ENCODE measurements at regions not wholly inside any gene's neighbourhood (a gene's known extent, or its start where the extent isn't known, plus 50 kb on each side); places are given as distances from the start of the nearest gene placed in this dataset.
"Not testable (repeated sequence)": the region's sequence is repeated elsewhere in the genome, so short reads cannot be mapped to it uniquely, and the experiment has no call there.

DNA sequence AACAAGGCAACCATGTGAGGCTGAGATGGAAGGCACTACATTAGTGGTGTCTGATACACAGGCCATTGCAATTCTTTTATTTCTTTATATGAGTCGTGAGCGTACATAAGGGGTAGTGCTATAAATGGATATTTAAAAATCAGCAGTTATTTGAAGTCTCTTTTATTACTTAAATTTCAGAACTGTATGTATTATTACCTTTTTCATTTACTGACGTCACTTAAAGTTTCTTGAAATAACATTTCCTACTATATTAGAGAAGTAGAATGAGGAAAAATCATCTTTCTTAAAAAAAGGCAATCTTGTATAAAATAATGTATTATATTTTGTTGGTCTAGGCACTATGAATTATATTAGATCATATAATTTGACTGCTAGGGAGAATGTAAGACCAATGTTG lies 280.9 kb upstream of the CYLC2 start:
- DNase-seq: no peak

GRCh38 chr9:102712910-102713309 lies 282.2 kb upstream of the CYLC2 start:
- not testable (repeated sequence) for DNase-seq

GRCh38 chr9:102700936-102701335 lies 294.2 kb upstream of the CYLC2 start:
- DNase-seq: no peak

- no peak for DNase-seq
Measured at GRCh38 chr9:102669220-102669619, 325.9 kb upstream of the CYLC2 start.

DNA sequence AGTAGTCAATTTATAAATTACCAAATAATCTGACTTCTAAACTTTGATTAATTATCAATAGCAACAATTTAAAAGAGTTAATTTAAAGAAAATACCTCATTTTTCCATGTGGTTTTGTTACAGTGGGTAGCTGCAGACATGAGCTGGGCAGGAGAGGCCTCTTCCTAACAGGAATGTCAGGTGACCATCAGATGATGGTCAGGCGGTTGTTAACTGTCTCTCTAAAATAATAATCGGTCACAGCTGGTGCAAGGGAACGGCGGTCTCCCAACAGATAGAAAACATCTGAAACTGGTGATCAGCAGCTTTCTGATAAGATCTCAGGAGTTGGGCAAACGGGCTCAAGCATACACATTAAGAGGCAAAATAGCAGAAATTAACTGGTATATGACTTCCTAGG lies 342.7 kb upstream of the CYLC2 start:
- no peak for DNase-seq

GRCh38 chr9:102650896-102651295 lies 344.2 kb upstream of the CYLC2 start:
- no peak for DNase-seq

DNA sequence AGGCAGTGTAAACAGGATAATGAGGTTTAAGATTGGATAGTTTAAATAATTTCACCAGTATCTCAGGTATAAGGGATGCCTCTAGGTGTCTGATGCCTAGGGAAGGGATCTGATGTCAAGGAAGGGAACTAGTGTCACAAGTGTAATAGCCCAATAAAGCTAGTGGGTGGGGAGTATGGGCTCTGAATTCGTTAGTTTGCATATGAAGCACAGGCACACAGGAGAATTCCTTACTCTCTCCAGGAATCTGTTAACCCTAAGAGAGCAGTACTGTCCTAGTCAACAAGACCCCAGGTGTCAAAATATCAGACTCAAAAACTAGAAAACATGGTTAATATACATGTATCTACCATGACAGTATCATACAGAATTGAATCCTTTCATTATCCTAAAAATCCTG lies 352.5 kb upstream of the CYLC2 start:
- DNase-seq: no peak

DNA sequence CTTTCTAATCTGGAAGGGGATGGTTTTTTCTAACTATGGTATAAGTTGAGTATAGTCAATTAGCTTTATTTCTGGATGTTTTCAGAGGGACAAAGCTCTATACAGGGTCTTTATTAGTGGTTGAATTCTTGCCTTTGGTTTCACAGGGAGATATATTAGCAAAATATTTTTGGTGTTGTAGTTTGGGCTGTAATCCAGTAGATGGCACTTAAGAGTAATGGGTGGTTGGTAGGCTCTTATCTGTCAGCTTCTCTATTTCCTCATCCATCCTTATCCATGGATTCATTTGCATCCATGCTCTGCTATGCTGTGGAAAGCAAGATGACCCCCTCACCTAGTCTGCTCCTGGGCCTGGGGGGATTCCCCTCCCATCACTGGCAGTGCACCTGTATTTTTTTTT lies 363.6 kb upstream of the CYLC2 start:
- no peak for DNase-seq

- DNase-seq: no peak
Measured at GRCh38 chr9:102609461-102609860, 385.7 kb upstream of the CYLC2 start.

DNA sequence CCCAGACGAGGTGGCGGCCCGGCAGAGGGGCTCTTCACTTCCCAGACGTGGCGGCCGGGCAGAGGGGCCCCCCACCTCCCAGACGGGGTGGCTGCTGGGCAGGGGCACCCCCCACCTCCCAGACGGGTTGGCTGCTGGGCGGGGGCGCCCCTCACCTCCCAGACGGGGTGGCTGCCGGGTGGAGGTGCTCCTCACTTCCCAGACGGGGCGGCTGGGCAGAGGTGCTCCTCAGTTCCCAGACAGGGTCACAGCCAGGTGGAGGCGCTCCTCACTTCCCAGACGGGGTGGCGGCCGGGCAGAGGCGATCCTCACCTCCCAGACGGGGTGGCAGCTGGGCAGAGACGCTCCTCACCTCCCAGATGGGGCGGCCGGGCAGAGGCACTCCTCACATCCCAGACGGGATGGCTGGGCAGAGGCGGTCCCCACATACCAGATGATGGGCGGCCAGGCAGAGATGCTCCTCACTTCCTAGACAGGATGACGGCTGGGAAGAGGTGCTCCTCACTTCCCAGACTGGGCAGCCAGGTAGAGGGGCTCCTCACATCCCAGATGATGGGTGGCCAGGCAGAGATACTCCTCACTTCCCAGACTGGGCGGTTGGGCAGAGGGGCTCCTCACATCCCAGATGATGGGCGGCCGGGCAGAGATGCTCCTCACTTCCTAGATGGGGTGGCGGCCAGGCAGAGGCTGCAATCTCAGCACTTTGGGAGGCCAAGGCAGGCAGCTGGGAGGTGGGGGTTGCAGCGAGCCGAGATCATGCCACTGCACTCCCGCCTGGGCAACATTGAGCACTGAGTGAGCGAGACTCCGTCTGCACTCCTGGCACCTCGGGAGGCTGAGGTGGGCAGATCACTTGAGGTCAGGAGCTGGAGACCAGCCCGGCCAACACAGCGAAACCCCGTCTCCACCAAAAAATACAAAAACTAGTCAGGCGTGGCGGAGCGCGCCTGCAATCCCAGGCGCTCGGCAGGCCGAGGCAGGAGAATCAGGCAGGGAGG lies 391.6 kb upstream of the CYLC2 start:
- DNase-seq: not testable (repeated sequence)

DNA sequence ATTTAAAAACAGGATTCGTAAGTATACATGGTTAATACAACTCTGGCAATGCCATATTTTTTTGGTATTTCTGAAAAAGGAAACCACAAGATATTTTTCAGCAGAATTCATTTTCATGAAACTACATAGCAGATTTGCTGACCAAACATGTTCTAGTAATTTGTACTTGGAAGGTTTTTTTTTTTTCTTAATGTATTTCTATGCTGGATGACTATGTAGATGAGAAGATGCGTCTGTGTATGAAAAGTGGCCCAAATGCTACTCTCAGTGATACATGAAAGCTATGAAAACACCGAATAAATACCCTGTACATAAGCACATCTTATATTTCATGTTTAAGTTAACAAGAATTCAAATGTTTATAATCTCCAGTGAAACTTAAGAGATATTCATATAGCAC lies 400.9 kb upstream of the CYLC2 start:
- DNase-seq: no peak

- no peak for DNase-seq
Measured at GRCh38 chr9:102587281-102587680, 407.9 kb upstream of the CYLC2 start.

DNA sequence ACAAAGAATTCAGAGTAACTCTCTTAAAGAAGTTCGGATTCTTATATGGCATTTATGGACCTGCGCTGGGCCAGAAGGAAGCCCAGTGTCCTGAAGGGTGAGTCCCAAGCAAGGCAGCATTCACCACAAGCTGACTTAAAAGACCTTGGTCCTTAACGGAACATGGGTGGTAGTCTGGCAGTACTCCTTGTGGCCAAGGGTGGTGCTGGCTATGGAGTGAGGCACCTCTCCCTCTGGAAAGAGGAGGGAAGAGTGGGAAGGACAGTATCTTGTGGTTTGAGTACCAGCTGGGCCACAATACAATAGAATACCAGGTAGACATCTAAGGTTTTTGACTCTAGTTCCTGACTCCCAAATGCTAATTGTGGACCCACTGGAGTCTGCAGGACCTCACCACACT lies 425.7 kb upstream of the CYLC2 start:
- no peak for DNase-seq

DNA sequence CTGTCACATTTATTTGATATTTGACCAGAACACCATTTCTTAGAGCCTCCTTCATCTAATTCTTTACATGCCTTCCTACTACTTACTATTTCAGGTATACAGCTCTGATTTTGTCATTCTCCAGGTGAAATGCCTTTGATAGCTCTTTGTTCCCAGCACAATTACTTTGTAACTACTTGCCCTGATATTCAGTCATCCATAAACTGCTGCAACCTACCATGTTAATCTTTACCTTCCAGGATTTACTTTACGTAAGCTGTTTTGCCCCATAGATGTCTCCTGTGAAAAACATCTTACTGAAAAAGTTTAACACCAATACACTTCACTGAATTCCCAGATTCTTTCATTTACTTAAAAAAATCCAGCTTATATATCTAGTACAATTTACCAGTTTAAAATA lies 443.8 kb upstream of the CYLC2 start:
- DNase-seq: no peak

- no peak for DNase-seq
Measured at GRCh38 chr9:102550886-102551285, 444.2 kb upstream of the CYLC2 start.

GRCh38 chr9:102550266-102550665 lies 444.9 kb upstream of the CYLC2 start:
- no peak for DNase-seq

- no peak for DNase-seq
Measured at GRCh38 chr9:102534031-102534430, 461.1 kb upstream of the CYLC2 start.

DNA sequence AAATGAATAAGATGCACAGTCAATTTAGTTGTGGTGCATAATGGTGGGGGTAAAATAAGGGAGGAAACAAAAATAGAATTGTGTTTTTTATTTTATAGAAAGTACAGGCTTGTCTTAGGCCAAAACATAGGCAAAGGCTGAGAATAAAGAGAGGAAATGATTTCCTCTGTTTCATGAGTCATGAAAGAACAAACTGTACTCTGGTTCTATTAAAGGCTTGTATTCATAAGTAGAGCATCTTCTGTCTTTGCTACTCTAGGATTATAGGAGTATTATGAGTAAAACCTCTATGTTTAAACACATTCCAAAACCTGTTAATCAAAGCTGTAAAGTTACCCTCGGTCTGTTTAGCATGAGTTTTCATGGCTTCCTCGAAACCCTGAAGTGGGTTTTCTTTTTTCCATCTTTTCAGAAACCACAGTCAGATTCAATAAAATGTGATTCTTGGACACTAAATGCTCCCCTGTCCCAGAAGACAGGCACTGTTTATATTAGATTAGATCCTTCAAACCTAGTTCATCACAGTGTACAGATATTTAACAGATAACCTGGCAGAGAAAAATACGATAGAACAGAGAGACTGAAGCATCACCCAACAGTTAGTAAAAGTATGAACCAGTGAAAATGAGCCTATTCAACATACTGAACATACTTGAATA lies 473.9 kb upstream of the CYLC2 start:
- DNase-seq: no peak

DNA sequence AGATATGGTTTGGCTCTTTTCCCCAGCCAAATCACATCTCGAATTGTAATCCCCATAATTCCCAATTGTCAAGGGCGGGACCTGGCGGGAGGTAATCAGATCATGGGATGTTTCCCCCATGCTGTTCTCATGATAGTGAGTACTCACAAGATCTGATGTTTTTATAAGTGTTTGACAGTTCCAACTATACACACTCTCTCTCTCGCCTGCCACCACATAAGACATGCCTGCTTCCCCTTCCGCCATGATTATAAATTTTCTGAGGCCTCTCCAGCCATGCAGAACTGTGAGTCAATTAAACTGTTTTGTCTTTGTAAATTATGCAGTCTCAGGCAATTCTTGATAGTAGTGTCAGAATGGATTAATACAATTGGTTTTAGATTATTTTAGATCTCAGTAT lies 475.7 kb upstream of the CYLC2 start:
- no peak for DNase-seq

GRCh38 chr9:102518324-102518723 lies 476.8 kb upstream of the CYLC2 start:
- no peak for DNase-seq

GRCh38 chr9:102514541-102514940 lies 480.6 kb upstream of the CYLC2 start:
- DNase-seq: no peak

GRCh38 chr9:102507044-102507687 lies 488.0 kb upstream of the CYLC2 start:
- no peak for DNase-seq

DNA sequence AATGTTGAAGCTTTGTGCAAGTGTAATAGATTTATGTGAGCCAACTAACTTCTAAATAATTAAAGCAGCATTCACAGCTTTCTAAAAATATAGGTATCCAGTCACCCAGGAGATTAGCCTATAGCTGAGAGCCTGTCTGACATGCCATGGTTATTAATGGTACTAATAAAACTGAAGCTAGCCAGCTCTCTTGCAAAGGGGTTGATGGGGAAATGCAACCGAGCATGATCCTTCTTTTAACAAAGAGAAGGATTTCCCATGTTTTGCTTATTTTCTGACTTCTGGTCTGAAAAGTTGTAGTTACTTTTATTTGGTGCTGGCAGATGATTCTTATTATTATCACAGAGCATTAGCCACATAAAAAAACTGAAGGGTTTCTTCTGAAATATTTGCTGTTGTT lies 488.7 kb upstream of the CYLC2 start:
- DNase-seq: no peak

GRCh38 chr9:102499468-102499867 lies 495.7 kb upstream of the CYLC2 start:
- DNase-seq: no peak
